Stimulated activated CD8-positive, alpha-beta memory T cell treated with anti-CD3 and anti-CD28 coated beads, Interleukin-2, amount 100 ng/mL, for 1 hour (primary cell): ENCODE measurements at regions not wholly inside any gene's neighbourhood (a gene's known extent, or its start where the extent isn't known, plus 50 kb on each side); places are given as distances from the start of the nearest gene placed in this dataset.
"Not testable (repeated sequence)": the region's sequence is repeated elsewhere in the genome, so short reads cannot be mapped to it uniquely, and the experiment has no call there.

Experiments used
- DNase-seq, 2 donors: peaks; one replicate each; pipeline ENCODE4 v3.0.0-alpha.2; 2020; ENCODE audit warnings: low read depth in 2 of 2

DNA sequence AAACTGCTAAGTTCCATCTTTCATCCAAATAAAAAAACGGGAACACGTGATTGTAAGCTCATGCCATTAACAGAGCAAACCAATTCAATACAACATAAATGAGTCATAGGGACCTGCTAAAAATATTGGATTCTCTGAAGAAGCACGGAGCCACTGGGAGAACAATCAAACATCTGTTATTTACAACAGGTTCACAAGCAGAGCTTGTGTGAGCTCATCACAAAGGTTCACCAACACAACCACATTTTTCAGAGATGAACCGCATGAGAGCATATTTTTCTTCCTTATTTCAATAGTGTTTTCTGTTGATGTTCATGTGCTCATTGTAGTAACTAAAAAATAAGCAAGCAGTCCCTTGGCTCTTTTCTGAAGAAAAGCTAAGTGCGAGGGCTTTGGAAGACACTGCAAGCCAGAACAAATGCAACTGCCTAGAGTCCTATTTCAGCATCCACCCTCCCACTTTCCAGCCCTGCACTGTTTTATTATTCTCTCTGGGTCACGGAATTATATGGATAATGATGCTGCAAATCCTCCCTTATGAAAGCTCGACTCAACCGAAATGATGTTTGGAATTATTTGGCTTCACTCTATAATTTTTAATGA, 545.8 kb downstream of the LIG4 start:
- DNase-seq: no peak

DNA sequence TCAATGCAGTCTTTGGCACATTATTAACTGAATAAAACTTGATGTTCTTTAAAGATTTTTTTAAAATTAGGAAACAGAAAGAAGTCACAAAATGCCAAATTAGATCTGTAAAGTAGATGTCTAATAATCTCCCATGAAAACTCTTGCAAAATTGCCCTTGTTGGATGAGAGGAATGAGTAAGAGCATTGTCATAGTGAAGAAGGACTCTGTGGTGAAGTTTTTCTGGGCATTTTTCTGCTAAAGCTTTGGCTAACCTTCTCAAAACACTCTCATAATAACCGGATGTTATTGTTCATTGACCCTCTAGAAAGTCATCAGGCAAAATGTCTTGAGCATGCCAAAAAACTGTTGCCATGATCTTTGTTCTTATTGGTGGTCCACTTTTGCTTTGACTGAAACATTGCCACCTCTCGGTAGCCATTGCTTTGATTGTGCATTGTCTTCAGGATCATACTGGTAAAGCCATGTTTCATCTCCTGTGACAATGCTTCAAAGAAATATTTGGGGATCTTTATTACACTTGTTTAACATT, 549.3 kb downstream of the LIG4 start:
- no peak for DNase-seq

DNA sequence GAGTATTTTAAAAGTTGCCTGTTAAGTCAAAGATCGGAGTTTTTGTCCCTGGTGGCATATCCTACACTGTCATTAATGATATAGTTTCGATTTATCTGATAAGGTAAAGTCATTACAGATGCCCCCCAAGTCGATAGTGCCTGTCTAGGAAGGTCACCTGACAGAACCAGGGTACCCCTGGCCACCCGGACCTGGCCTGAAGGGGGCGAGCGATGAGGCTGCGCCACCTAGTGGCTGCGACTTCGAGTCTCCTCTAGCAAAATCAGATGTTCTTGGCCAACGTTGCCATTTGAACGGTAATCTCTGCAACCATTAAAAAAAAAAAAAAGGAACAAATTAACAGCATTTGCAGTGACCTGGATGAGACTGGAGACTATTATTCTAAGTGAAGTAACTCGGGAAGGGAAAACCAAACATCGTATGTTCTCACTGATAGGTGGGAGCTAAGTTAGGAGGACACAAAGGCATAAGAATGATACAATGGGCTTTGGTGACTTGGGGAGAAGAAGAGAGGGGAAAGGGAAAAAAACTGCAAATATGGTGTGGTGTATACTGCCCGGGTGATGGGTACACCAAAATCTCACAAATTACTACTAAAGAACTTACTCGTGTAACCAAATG, 565.1 kb downstream of the LIG4 start:
- DNase-seq: no peak

GRCh38 chr13:107649079-107649478, 566.3 kb downstream of the LIG4 start:
- no peak for DNase-seq

DNA sequence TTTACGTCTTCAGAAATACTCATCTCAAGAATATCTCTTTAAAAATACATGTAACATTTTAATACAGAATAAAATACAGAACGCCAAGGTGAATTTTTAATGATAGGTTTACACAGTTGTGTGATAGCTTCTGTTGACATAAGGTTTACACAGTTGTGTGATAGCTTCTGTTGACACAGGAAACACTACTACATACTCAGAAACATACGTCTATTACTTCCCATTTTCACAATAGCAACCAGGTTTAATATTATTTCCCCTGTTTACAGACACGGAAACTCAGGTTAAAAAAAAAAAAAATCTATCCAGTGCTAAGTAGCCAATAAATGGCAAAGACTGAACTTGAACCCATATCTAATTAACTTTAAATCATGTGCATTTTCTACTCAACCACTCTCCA, 571.2 kb downstream of the LIG4 start:
- DNase-seq: no peak

DNA sequence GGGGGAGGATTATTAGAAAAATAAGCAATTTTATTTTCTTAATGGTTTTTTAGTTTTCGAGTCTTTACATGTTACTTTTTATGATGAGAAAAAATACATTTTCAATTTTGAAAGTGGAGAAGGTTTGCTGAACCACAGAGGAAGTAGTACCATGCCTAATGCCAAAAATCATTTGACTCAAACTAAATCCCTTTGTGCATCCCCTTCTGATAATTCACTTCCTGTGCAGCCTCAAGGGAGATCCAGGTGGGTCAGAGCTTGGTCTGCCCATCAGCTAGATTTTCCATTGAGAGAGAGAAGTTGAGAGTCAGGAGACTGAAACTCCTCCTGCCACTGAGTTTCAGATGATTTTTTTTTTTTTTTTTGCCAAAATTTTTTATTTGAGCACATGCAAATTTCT, 571.7 kb downstream of the LIG4 start:
- DNase-seq: no peak

- no peak for DNase-seq
Measured at GRCh38 chr13:107642831-107643230, 572.5 kb downstream of the LIG4 start.

DNA sequence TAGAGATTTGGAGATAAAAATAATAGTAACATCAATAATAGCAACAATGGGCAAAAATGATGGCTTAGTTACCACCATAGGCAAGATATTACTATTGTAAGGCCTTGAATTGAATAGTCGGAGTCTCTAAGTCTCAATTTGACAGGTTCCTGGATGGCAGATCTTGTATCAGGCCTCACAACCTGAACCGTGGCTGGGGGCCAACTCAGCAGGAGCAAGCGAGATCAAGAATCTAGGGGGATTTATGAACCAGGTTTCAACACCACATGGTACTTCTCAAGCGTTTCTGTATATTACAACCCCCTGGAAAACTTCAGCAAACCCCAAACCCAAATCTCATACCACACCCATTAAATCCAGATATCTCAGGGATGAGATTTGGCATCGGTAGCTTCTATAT, 573.8 kb downstream of the LIG4 start:
- no peak for DNase-seq

DNA sequence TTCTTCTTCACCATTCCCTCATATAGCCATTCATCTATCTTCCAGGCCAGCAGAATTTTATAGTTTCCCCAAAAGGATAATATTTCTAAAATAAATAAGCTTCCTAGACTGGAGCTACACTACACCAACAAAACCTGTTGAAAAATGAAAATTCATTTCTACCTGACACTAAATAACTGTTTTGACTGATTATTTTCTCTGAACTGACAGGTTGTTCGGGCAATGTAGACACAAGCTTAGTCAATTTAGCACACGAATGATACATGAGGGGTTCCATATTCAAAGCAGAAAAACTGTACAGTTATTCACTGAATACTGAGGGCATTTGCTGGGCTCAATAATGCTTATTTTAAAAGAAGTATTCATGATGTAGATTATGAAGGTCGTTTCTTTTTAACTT, 589.7 kb downstream of the LIG4 start:
- DNase-seq: no peak

- no peak for DNase-seq
Measured at GRCh38 chr13:107617527-107617926, 597.8 kb downstream of the LIG4 start.

- no peak for DNase-seq
Measured at GRCh38 chr13:107612376-107612775, 603.0 kb downstream of the LIG4 start.

- DNase-seq: no peak
Measured at GRCh38 chr13:107608736-107609135, 606.6 kb downstream of the LIG4 start.

DNA sequence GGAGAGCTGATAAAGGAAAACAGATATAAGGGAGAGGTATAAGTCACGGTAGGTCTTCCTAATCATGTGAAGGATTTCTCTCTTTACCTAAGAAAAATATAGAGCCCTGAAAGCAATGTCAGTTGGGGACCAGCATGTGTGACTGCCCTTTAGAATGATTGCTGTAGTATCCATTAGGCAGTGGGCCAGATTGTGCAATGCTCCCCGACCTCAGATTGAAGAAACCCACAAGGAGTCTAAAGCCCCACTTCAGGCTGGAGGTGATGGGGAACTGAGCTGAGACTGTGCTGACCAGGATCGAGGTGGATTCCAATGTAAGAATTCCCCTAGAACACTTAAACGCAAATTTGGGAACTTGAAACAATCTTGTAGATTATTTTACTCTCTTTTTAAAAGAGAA, 614.4 kb downstream of the LIG4 start:
- no peak for DNase-seq

GRCh38 chr13:107596306-107596705, 619.0 kb downstream of the LIG4 start:
- DNase-seq: not testable (repeated sequence)

- no peak for DNase-seq
Measured at GRCh38 chr13:107590556-107590955, 624.8 kb downstream of the LIG4 start.

DNA sequence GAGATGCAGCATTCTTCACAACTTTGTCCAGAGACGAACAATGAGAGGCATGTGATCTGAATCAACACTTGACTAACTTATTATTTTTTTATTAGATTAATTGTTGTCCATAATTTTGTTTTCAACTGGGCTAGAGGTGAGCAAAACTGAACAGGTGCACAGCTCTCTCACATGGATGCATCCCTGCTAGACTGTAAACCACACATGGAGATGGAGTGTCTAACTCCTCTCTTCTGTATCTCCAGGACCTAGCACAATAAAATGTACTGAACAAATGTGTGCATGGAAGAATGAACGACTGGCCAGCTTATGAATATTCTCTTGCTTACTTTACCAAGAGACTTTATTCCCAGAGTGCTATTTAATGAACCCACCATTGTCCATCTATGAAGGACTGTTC, 627.7 kb downstream of the LIG4 start:
- no peak for DNase-seq

DNA sequence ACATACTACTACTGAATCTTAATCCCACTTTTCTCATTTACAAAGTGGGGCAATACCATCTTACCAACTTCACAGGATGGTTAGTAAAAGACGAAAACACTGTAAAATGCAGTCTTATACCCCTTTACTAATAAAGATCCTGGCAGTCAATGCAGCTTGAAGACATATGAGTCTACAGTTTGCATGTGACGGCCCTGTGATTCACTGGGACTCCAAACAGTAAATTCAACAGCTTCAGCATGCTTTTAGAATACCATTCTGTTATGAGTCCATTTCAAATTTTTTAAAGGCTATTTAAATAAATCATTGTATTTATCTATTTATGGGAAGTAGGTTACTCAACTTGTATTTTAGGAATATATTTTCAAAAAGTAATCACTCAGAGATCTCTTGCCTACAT, 629.1 kb downstream of the LIG4 start:
- DNase-seq: no peak

GRCh38 chr13:107585469-107586180, 629.7 kb downstream of the LIG4 start:
- DNase-seq: no peak

GRCh38 chr13:107582171-107582570, 633.2 kb downstream of the LIG4 start:
- no peak for DNase-seq

DNA sequence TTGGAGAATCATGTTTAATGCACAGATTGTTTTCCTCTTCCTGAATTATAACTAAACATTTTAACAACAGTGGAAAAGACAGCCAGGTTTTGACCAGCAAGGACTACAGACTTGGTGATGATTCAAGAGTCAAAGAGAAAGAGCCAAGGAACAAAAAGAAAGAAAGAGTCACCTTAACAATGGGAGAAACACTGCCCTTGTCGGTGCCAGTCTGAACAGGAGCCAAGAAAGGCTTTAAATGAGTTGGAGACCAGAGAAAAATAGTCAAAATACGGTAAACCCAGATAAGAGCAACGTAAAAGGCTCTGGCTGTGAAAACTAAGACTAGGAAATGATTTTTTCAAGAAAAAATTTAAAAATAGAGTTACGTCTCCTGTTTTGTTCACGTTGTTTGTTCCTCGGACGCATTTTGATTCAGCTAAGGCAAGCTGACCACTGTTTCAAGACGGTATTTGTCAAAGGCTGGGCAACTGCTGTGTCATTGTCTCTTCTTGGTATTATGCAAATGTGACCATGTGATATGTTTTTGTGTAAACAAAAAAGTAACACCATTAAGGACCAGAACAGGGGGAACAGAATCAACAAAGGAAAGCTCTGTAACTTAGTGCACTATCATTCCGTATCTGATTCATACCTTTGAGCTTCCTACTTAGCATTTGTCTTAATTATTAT, 634.5 kb downstream of the LIG4 start:
- DNase-seq: no peak

GRCh38 chr13:107576430-107576829, 638.9 kb downstream of the LIG4 start:
- no peak for DNase-seq

DNA sequence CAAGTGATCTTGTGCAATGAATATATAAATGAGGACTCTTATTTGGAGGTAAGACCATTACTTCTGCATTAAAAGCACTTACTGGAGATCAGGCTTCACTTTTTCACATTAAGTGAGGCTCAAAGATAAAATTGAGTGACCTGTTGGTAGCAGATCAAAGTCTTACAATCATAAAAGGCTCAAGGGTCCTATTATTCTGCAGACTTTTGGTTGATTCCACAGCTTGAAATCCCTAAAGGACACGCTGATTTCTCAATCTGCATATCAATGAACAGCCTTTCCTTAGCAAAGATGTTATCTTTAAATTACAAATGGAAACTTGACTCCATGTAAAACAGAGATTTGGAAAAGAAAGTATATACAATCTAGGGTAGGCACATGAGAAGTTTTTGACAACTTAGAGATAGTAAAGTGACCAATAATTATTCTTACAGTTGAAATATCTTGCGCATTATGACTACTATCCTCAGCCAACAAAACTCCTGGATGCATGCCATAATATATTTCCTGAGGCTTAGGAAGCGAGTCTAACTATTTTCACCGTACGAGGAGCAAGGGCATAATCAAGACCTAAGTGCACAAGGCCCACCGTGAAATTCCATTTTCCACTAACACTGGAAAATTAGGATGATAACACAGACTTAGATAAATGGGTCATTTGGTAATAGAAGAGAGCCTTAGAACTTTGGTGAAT, 640.7 kb downstream of the LIG4 start:
- no peak for DNase-seq
